NCI-H510A (cell line): ENCODE measurements at regions not wholly inside any gene's neighbourhood (a gene's known extent, or its start where the extent isn't known, plus 50 kb on each side); places are given as distances from the start of the nearest gene placed in this dataset.
"Not testable (repeated sequence)": the region's sequence is repeated elsewhere in the genome, so short reads cannot be mapped to it uniquely, and the experiment has no call there.

ENCODE experiments used
- DNase-seq: peaks from one replicate; lab custom pipeline; 2025; lab: John Stamatoyannopoulos, UW

- no peak for DNase-seq
Measured at GRCh38 chrX:5695971-5696370, 532.7 kb downstream of the NLGN4X start.

DNA sequence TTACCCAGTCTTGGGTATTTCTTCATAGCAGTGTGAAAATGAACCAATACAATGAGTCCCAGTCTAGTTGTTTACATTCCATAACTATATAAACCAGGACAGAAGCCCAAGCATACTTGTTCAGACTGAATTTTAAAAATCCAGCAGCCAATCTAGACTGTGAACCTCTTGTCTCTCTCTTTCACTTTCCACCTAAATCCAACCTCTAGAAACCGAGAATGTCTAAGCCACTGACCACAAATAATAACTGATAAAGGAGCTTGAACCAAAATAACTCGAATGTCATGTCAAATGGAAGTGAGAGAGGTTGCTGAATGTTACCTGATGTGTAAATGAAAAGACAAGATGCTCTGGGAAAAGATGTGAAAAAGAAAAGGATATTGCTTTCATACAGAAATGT lies 544.7 kb downstream of the NLGN4X start:
- DNase-seq = no peak

DNA sequence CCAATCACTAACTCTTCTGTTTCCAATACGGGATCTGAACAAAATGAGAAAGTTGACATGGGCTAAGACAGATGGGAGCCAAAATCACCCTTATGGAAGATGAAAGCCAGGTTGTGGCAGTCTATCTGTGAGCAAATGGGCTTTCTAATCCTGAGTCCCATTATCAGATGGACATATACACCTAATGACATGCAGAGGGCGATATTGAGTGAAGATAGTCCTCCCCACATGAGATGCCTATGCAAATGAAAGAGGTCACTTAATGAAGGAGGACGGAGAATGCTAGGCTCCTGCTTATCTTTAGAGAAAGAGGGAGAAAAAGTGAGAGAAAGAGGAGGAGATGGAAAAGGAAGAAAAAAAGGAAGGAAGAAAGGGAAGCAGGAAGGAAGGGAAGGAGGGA lies 547.5 kb downstream of the NLGN4X start:
- no peak for DNase-seq

DNA sequence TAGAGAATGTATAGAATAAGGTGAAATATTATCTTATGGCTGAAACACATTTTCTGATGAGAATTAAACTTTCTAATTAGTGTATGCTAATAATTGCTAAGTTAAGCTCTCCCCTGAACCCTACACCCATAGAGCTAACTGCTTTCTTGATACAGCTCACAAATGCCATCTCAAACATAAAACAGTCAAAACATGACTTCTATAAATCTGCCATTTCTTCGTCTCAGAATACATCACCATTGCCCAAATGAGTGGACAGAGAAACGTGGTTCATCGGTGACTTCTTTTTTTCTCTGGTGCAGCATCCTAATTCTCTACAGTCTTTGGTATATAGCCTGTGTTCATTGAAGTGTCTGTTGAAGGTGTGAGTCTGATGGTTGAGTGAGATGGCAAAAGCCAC lies 554.6 kb downstream of the NLGN4X start:
- no peak for DNase-seq

- DNase-seq = no peak
Measured at GRCh38 chrX:5672099-5672498, 556.6 kb downstream of the NLGN4X start.

DNA sequence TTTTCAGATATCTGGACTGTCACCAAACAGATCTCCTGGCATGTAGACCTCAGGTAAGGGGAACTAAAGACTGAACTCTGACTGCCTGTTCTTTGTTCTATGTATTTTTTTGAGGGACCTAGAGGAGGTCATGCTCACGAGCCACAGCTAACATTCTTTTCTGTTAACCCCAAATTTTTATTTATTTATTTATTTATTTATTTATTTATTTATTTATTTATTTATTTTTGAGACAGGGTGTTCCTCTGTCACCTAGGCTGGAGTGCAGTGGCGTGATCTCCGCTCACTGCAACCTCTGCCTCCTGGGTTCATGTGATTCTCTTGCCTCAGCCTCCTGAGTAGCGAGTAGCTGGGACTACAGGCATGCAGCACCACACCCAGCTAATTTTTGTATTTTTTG lies 562.0 kb downstream of the NLGN4X start:
- DNase-seq = not testable (repeated sequence)

DNA sequence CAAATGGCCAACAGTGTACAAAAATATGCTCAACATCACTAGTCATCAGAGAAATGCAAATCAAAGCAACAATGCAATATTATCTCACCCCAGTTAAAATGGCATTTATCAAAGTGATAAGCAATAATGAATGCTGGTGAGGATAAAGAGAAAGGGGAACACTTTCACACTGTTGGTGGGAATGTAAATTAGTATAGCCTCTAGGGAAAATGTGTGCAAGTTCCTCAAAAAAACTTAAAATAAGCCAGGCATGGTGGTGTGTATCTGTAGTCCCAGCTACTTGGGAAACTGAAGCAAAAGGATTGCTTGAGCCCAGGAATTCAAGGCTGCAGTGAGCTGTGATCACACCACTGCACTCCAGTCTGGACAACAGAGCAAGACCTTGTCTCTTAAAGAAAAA lies 572.1 kb downstream of the NLGN4X start:
- no peak for DNase-seq

GRCh38 chrX:5650904-5651303 lies 577.8 kb downstream of the NLGN4X start:
- no peak for DNase-seq

- no peak for DNase-seq
Measured at GRCh38 chrX:5648941-5649568, 579.6 kb downstream of the NLGN4X start.

DNA sequence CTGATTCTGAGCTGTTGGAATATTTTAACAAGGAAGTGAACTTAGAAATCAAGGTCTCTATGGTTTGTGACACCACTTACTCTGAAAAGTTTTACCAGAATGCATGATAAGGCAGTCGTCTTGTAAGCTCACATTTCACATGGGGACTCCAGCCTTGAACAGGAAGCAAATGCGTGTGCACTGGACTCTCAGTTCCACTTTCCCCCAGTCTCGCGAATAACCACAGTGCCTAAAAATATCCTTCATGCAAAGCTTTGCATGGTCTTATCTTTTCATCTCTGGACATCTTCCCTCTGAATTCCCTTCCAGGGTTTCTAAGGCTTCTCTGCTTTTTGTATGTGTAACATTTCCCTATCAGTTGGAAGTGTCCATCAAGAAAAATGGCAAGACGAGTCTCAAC lies 581.8 kb downstream of the NLGN4X start:
- DNase-seq = no peak

DNA sequence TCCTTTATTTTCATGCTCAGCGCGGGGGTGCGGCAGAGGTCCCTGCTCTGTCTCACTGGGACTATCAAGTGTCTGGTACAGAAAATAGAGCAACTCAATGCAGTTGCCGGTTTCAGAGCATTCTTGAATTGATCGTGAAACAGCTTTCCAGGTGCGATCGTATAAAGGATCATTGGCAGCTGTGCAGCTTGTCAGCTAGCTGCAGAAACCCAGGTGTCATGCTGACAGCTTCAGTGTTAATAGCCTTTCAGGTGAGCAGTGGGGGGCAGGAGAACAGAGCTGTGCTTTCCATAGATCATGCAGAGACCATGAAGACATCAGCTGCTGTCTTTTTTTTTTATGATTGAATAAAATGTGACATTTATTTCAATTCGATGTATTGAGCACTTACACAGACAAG lies 583.9 kb downstream of the NLGN4X start:
- DNase-seq = no peak

DNA sequence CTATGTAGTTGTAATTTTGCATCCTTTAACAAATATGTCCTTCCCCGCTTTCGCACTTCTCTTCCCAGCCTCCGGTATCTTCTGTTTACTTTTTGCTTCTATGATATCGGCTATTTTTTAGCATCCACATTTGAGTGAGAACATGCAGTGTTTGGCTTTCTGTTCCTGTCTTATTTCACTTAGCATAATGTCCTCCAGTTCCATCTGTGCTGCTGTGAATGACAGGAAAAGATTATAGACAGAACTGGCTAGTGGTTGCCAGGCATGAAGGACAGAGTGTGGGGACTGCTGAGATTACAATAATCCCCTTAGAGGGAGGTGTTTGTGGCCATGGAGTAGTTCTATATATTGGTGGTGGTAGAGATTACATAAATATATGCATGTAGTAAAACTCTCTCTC lies 588.6 kb downstream of the NLGN4X start:
- DNase-seq = no peak

GRCh38 chrX:5638572-5638971 lies 590.1 kb downstream of the NLGN4X start:
- no peak for DNase-seq

DNA sequence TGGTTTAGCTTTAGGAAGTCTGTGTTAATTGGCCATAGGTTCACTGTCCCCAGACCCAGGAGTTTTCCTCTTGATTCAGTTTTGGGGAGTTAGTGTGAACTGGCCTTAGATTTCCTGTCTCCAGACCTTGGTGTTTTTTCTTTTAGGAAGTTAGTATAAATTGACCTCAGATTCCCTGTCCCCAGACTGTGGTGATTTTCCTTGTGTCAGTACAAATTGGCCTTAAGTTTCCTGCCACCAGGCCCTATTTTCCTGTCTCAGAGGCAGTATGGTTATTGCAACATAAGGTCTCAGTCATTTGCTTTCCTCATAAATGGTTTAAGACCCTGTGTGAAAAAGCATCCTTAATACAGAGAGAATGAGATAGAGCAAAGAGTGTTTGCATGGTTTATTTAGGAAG lies 595.8 kb downstream of the NLGN4X start:
- no peak for DNase-seq

- DNase-seq = no peak
Measured at GRCh38 chrX:5632061-5632614, 596.5 kb downstream of the NLGN4X start.

DNA sequence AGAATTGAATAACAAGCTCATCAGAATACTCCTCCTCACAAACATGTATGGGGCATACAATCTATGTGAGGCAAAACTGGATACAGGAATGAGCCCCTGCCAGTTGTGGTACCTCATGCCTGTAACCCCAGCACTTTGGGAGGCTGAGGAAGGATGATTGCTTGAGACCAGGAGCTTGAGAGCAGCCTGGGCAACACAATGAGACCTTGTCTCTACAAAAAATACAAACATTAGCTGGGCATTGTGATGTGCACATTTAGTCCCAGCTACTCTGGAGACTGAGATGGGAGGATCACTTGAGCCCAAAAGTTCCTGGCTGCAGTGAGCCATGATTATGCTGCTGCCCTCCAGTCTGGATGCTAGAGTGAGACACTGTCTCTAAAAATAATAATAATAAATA lies 611.0 kb downstream of the NLGN4X start:
- no peak for DNase-seq

DNA sequence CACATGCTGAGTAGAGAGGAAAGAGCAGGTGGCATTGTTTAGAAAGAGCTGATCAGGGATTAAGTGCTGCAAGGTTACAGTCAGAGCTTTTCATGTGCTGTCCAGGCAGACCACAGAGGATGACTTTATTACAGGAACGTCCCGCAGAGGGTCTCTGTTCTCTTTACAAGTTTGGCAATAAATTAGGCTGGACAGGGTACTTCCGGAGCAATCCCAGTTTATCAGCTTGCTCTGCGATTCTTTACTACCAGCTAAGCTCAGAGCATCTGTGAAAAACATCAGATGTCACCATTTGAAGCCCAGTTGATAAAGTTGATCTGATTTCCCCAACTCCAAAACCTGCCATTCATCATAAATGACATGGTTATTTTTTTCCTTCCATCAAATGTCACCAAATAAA lies 633.1 kb downstream of the NLGN4X start:
- no peak for DNase-seq

DNA sequence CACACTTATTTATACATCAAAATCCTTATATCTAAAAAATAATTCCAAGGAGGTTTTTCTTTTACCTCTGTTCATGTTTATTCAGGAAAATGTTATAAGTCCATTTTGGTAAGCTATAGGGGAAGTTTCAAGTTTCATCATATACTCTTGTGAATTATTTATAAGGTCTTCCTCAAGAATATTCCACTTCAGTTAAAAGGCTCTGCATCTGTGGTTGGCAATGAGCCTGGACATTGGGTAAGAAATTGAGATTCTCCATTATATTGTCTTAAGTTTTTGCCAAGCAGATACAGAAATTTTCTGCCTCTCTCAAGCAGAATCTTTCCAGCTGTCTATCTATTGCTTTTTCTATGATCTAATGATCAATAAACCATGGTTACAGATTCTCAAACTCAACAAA lies 641.9 kb downstream of the NLGN4X start:
- no peak for DNase-seq

GRCh38 chrX:5575407-5575806 lies 653.3 kb downstream of the NLGN4X start:
- DNase-seq = no peak

DNA sequence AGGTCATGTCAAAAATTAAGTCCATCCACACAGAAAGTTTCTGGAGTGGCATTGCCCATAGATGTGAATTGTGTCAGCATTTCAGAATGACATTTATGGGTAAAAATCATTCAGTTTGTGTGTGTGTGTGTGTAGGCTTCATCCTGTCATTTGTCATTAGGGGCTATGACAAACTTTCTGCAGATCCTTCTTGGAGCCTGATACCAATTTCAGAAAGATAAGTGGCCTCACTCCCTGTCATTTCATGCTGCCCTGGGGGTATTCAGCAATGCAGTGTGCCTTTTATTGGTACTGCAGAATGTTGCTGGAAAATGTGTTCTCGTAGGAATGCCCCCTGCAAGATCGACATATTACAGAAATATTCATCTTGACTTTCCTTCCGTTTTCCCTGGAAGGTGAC lies 659.7 kb downstream of the NLGN4X start:
- no peak for DNase-seq

GRCh38 chrX:5559386-5559785 lies 669.3 kb downstream of the NLGN4X start:
- DNase-seq = no peak

DNA sequence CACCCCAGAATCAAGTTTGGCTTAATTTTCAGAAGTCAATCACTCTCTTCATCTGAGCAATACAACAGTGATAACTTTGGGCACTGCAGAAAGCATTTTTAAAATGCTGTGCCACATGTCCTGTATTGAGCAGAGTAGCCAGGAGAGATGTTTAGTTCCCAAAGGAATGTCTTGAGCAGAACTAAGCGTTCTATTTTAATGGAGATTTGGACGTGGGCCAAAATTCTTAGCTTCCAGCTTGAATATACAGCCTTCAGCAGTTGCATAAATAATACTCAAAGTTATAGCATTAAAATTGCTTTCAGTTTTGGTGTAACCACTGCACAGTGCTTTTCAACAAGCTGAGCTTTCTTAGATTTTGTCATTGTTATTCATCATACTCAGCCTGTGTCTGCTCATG lies 679.2 kb downstream of the NLGN4X start:
- DNase-seq = no peak

DNA sequence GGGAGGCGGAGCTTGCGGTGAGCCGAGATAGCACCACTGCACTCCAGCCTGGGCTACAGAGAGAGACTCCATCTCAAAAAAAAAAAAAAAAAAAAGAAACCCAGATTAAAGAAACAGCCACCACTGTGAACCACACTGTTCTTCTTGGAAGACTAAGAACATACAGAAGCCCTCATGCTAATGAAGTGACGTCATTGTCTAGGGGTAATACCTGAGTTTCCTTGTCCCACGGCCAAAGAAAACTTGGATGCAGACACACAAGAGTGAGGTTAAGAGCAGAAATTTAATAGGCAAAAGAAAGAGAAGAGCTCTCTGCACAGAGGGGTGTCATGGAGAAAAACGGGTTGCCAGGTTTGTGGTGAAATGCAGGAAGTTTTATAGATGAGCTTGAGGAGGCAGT lies 691.6 kb downstream of the NLGN4X start:
- no peak for DNase-seq

- DNase-seq = no peak
Measured at GRCh38 chrX:5536261-5536660, 692.4 kb downstream of the NLGN4X start.
